ENCODE measurements at regions not wholly inside any gene's neighbourhood (a gene's known extent, or its start where the extent isn't known, plus 50 kb on each side); places are given as distances from the start of the nearest gene placed in this dataset.
A peak's percentile ranks its signal among the peaks of the same experiment; 100 is the strongest.

DNA sequence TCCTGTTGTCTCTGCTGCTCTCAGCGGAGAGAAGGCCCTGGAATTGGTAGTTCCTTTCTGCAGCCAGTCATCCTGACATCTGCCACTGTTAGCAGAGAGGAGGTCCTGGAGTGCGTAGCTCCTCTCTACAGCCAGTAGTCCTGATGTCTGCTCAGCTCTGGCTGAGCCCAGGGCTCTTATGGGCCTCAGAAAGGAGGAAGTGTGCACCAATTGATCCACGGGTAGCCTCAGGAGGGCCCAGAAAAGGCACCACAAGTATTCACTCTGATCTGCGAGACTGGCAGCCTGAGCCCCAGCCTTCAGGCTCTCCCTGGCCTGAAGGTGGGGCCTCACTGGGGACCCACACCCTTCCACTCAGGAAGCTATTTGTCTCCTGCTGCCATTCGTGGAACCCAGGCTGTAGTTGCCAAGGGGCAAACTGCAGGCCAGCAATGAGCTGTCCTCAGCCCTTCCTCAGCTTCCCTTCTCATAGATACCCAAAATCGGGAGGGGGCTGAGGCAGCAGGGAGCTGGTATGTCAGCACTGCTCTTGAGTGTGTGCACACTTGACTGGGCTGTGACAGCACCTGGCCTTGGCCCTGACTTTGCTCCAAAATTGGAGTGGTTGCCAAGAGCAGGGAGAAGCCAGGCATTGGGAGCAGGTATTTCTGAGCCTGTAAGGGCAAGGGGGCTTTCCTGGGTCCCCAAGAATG, 1049.5 kb upstream of the ACO1 start:
- Histone ChIP-seq H3K36me3 (no peaks in the 10 kb centered on the region), H3K9me3 (replicated peaks in 1 of 11) (peaks cover 15 to 21% (median 18%) of the 10 kb centered on the region in 11 experiments), H3K4me2 (peak overlapping the region in 10 of 11 experiments; percentile 8 to 74 (median 54); a peak in 19 of 22 replicates), H3K27me3 (no peaks in the 10 kb centered on the region), H3K27ac (peak overlapping the region in 7 of 11 experiments; percentile 13 to 52 (median 18); a peak in 11 of 22 replicates), H4K20me1 (no peaks in the 10 kb centered on the region), H3K4me3 (peak overlapping the region in 1 of 10 experiments; percentile 0; a peak in 2 of 20 replicates), H3K9ac (no peak overlapping the region), H3K4me1 (peaks cover 12 to 22% (median 20%) of the 10 kb centered on the region in 10 experiments)
- TF ChIP-seq Cebpa-rat (IDR thresholded peaks at IDR 0.05) = no peak

DNA sequence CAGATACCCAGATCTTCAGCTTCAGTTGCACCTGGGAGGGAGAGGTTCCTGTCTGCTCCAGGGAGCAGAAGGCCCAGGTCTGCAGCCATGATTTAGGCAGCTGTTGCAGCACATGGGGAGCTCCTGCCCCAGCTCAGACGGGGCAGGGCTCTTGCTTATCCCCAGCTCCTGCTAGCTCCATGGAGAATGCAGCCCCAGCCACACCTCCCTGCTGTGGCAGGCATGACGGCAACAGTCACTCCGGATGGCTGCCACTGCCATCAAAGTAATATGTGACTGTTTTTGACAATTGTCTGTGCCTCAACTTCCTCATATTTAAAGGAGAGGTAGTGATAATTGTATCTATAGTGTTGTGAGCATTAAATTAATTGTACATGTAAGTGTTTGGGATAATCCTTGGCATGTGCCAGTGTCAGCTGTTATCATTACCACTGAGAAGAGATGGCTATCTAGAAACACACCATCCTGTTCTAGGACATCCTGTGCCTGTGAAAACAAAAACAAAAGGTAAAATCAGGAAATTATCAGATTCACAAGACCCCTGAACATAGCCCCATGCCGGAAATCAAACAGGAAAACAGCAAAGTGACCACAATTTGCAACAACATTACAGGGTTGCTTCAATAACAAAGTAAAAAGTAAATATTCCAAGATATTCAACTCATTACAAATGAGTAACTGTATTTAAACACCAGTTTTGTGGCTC, 1048.8 kb upstream of the ACO1 start:
- Histone ChIP-seq H3K4me2 (peak overlapping the region in 10 of 11 experiments; percentile 8 to 74 (median 54); a peak in 19 of 22 replicates), H3K36me3 (no peaks in the 10 kb centered on the region), H3K4me1 (peaks cover 12 to 22% (median 20%) of the 10 kb centered on the region in 10 experiments), H3K9me3 (replicated peaks in 1 of 11) (peaks cover 15 to 21% (median 18%) of the 10 kb centered on the region in 11 experiments), H3K27ac (peak overlapping the region in 8 of 11 experiments; percentile 13 to 52 (median 24); a peak in 11 of 22 replicates), H3K4me3 (no peak overlapping the region), H3K9ac (no peak overlapping the region), H3K27me3 (no peaks in the 10 kb centered on the region), H4K20me1 (no peaks in the 10 kb centered on the region)
- TF ChIP-seq Cebpa-rat (IDR thresholded peaks at IDR 0.05) = no peak

DNA sequence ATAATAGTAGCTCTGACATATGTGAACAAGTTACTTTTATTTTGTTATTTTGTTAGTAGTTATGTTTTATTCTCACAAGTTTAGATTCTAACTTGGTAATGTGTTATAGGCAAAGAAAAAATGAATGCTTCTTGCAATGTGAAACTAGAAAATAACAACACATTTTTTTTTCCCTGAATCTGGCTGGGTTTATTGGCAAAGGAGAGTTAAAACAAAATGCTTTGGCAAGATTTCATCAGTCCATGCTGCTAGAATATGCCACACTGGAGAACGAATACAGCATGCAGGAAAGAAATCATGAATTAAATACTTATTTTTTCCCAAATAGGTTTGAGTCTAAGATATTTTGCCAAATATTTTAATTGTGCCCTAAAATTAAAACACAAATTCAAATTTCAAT, 1048.1 kb upstream of the ACO1 start:
- H3K4me3 ChIP-seq = no peak overlapping the region
- H3K27me3 ChIP-seq = no peaks in the 10 kb centered on the region
- peak overlapping the region in 5 of 11 experiments; percentile 13 to 52 (median 29); a peak in 6 of 22 replicates for H3K27ac ChIP-seq
- no peaks in the 10 kb centered on the region for H4K20me1 ChIP-seq
- H3K4me2 ChIP-seq = peak overlapping the region in 8 of 11 experiments; percentile 13 to 66 (median 52); a peak in 13 of 22 replicates
- H3K4me1 ChIP-seq = peaks cover 12 to 22% (median 20%) of the 10 kb centered on the region in 10 experiments
- no peak for TF ChIP-seq Cebpa-rat (IDR thresholded peaks at IDR 0.05)
- peaks cover 15 to 21% (median 18%) of the 10 kb centered on the region in 11 experiments for H3K9me3 ChIP-seq (replicated peaks in 1 of 11)
- no peaks in the 10 kb centered on the region for H3K36me3 ChIP-seq
- H3K9ac ChIP-seq = no peak overlapping the region

DNA sequence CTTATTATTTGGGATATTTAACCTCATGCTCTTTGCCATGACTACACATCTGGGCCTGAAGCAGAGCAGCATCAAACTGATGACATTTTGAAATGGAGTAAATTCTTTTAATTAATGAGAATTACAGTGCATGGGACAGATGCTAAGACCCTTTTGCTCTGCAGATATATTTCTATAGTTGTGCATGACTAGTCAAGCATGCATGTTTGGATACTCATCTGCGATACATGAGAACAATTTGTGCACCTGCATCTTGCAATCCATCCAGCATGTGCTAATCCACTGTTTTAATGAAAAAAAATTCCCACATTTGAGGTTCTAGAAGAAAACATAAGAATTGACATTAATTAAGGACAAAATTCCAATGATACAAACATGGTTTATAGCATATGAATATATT, 1047.6 kb upstream of the ACO1 start:
- Histone ChIP-seq H3K4me1 (peaks cover 12 to 22% (median 20%) of the 10 kb centered on the region in 10 experiments), H3K4me2 (peak overlapping the region in 9 of 11 experiments; percentile 13 to 66 (median 41); a peak in 14 of 22 replicates), H3K9ac (no peak overlapping the region), H3K27me3 (no peaks in the 10 kb centered on the region), H3K36me3 (no peaks in the 10 kb centered on the region), H3K9me3 (replicated peaks in 1 of 11) (peaks cover 15 to 21% (median 18%) of the 10 kb centered on the region in 11 experiments), H3K4me3 (no peak overlapping the region), H3K27ac (peak overlapping the region in 4 of 11 experiments; percentile 13 to 52 (median 32); a peak in 2 of 22 replicates), H4K20me1 (no peaks in the 10 kb centered on the region)
- TF ChIP-seq Cebpa-rat (IDR thresholded peaks at IDR 0.05) = no peak

DNA sequence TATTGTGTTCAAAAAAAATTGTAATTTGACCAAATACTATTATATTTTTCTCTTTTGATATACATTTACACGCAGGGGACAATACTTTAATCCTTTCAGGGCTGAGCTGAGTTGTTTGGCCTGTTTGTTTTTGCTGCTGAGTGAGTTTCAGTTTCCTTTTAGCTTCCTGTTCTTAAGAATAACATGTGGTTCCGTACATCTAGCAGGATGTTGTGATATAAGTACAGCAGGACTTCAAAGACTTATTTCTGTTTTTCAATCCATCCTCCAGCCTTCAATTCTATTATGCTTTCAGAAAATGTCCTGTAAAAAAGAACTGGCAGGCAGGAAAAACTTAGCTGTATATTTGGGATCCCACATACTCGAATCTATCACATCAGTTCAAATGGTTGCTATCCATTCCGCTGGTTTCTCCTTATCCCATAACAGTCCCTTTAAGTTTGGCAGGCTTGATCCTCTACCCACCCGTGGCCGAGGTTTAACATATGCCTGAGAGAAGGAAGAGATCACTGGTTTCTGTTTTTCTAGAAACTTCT, 1037.3 kb upstream of the ACO1 start:
- H3K9me3 ChIP-seq (replicated peaks in 1 of 11) = peaks cover 0 to 13% (median 0%) of the 10 kb centered on the region in 11 experiments; a peak in 10 of 22 replicates
- no peak for TF ChIP-seq Cebpa-rat (IDR thresholded peaks at IDR 0.05)
- H3K27ac ChIP-seq = peak overlapping the region; percentile 70 to 90 (median 84)
- H3K27me3 ChIP-seq = no peaks in the 10 kb centered on the region
- H3K4me3 ChIP-seq = peak overlapping the region in 6 of 10 experiments; percentile 0 to 36 (median 17); a peak in 7 of 20 replicates
- H3K4me2 ChIP-seq = peak overlapping the region; percentile 50 to 84 (median 71)
- H3K4me1 ChIP-seq = peaks cover 0 to 33% (median 15%) of the 10 kb centered on the region in 10 experiments; a peak in 17 of 20 replicates
- no peaks in the 10 kb centered on the region for H4K20me1 ChIP-seq
- H3K9ac ChIP-seq = peak overlapping the region; percentile 25 to 76 (median 66); a peak in 21 of 22 replicates
- no peaks in the 10 kb centered on the region for H3K36me3 ChIP-seq

DNA sequence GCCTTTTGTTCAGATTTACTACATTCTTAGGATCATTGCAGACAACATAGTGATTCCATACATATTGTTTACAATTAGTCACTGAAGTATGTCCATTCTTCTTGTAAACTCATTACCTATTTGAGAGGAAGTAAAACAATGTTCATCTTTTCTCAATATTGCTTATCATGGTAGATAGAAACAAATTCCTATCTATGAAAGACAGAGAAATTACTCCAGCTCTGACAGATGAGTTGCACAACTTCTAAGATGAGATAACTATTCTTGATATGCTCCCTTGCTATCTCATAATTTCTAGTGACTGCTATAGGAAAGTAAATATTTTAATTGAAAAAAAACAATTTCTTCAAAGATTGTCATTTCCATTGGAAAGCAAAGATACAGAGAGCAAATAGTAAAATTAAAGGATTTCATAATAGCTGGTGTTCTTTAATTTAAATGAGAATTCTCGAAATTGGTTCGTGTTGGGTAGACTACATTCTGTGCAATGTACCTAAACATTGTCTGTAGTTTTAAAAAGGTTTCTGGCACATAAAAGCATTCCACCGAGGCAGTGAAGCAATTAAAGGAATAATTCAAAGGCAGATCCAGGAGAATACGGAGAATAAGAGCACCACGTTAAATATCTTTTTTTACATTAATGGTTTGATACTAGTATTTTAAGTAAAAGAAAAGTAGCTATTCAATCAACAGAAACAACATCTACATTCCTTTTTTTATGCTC, 1029.1 kb upstream of the ACO1 start:
- Histone ChIP-seq H4K20me1 (no peaks in the 10 kb centered on the region), H3K27me3 (no peaks in the 10 kb centered on the region), H3K4me1 (peaks cover 0 to 11% (median 0%) of the 10 kb centered on the region in 10 experiments; a peak in 3 of 20 replicates), H3K4me2 (no peak overlapping the region), H3K4me3 (no peak overlapping the region), H3K36me3 (no peaks in the 10 kb centered on the region), H3K9ac (no peak overlapping the region), H3K27ac (no peak overlapping the region), H3K9me3 (replicated peaks in 1 of 11) (peaks cover 0 to 4% (median 0%) of the 10 kb centered on the region in 11 experiments; a peak in 1 of 22 replicates)
- no peak for TF ChIP-seq Cebpa-rat (IDR thresholded peaks at IDR 0.05)

DNA sequence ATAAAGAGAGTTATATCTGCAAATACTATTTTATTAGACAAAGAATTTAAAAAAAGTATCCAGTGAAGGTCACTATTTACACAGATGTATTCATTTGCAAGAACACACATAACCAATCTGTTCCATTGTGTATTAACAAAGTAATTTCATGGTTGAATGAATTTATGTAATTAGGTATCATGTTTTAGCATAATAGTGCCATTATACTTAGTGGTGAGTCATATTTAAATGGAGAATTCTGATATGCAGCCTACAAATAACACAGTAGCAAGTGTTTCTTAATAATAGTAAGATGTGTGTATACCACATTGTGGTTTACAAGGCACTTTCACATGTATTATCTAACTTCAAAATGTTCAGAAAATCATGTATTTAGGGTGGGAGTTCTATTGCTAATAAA, 1028.5 kb upstream of the ACO1 start:
- no peak overlapping the region for H3K4me2 ChIP-seq
- peaks cover 0 to 11% (median 0%) of the 10 kb centered on the region in 10 experiments; a peak in 3 of 20 replicates for H3K4me1 ChIP-seq
- H3K4me3 ChIP-seq = no peak overlapping the region
- no peak for TF ChIP-seq Cebpa-rat (IDR thresholded peaks at IDR 0.05)
- peaks cover 0 to 4% (median 0%) of the 10 kb centered on the region in 11 experiments; a peak in 1 of 22 replicates for H3K9me3 ChIP-seq (replicated peaks in 1 of 11)
- no peaks in the 10 kb centered on the region for H3K27me3 ChIP-seq
- H3K36me3 ChIP-seq = no peaks in the 10 kb centered on the region
- H3K9ac ChIP-seq = no peak overlapping the region
- no peaks in the 10 kb centered on the region for H4K20me1 ChIP-seq
- H3K27ac ChIP-seq = no peak overlapping the region

DNA sequence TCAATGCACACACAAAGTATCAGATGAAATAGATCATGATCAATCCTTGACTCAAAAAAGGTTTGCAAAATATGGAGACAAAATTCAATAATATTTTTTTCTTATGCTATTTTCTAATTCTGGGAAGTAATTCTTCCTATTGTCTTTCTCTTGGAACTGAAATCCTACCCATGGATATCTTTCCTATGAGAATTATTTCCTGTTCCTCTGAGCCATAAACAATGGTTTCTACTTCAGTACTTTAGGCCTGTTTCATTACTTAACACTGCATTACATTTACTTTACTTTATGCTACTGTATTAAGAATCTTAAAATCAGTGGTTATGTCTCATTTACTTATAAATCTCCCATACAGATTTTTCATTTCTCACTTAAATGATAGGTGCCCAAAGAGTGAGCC, 1025.4 kb upstream of the ACO1 start:
- Histone ChIP-seq H3K4me3 (no peak overlapping the region), H3K4me1 (peaks cover 0 to 11% (median 0%) of the 10 kb centered on the region in 10 experiments; a peak in 3 of 20 replicates), H3K9me3 (replicated peaks in 1 of 11) (peaks cover 0 to 4% (median 0%) of the 10 kb centered on the region in 11 experiments; a peak in 1 of 22 replicates), H3K27ac (peak overlapping the region in 1 of 11 experiments; percentile 3; a peak in 1 of 22 replicates), H3K27me3 (no peaks in the 10 kb centered on the region), H3K4me2 (peak overlapping the region in 2 of 11 experiments; percentile 21 to 30; a peak in 2 of 22 replicates), H4K20me1 (no peaks in the 10 kb centered on the region), H3K9ac (no peak overlapping the region), H3K36me3 (no peaks in the 10 kb centered on the region)
- TF ChIP-seq Cebpa-rat (IDR thresholded peaks at IDR 0.05) = no peak
